ENCODE measurements at regions not wholly inside any gene's neighbourhood (a gene's known extent, or its start where the extent isn't known, plus 50 kb on each side); places are given as distances from the start of the nearest gene placed in this dataset.

GRCh38 chr2:64228126-64228678 lies 84.0 kb upstream of the PELI1 start:
- TF ChIP-seq, protein P1, sequence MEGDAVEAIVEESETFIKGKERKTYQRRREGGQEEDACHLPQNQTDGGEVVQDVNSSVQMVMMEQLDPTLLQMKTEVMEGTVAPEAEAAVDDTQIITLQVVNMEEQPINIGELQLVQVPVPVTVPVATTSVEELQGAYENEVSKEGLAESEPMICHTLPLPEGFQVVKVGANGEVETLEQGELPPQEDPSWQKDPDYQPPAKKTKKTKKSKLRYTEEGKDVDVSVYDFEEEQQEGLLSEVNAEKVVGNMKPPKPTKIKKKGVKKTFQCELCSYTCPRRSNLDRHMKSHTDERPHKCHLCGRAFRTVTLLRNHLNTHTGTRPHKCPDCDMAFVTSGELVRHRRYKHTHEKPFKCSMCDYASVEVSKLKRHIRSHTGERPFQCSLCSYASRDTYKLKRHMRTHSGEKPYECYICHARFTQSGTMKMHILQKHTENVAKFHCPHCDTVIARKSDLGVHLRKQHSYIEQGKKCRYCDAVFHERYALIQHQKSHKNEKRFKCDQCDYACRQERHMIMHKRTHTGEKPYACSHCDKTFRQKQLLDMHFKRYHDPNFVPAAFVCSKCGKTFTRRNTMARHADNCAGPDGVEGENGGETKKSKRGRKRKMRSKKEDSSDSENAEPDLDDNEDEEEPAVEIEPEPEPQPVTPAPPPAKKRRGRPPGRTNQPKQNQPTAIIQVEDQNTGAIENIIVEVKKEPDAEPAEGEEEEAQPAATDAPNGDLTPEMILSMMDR (conservative IDR thresholded peaks at IDR 0.05): no peak
- H3K27me3 Mint-ChIP-seq (ENCODE audit: low read depth): no peaks in the 10 kb centered on the region
- H3K9me3 Mint-ChIP-seq: no peaks in the 10 kb centered on the region
- peak overlapping the region; percentile 83 for H3K4me3 Mint-ChIP-seq
- H3K4me1 Mint-ChIP-seq: peaks cover 42% of the 10 kb centered on the region
- no peaks in the 10 kb centered on the region for H3K36me3 Mint-ChIP-seq (ENCODE audit: low read depth)
- H3K27ac Mint-ChIP-seq (ENCODE audit: unreplicated experiment): peak overlapping the region; percentile 98
- peak; percentile 82 for DNase-seq (ENCODE audit: low read depth, low spot score)

DNA sequence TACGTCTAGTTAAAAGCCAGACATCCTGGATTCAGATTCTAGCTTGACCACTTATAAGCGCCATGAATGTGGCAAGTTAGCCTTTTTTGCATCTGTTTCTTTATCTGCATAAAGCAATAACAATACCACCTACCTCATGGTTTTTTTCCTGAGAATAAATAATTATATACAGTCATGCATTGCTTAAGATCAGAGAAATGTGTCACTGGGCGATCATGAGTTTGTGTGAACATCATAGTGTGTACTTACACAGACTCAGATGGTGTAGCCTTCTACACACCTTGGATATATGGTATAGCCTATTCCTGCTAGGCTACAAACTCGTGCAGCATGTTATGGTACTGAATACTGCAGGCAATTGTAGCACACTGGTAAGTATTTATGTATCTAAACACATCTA lies 84.7 kb upstream of the PELI1 start:
- Mint-ChIP-seq H3K9me3 (no peaks in the 10 kb centered on the region), H3K36me3 (ENCODE audit: low read depth) (no peaks in the 10 kb centered on the region), H3K4me1 (peaks cover 39% of the 10 kb centered on the region), H3K4me3 (peak overlapping the region; percentile 83), H3K27ac (ENCODE audit: unreplicated experiment) (peak overlapping the region; percentile 98), H3K27me3 (ENCODE audit: low read depth) (no peaks in the 10 kb centered on the region)
- DNase-seq (ENCODE audit: low read depth, low spot score): no peak
- TF ChIP-seq, protein P1 (conservative IDR thresholded peaks at IDR 0.05): no peak

- TF ChIP-seq, protein P1 (conservative IDR thresholded peaks at IDR 0.05): no peak
- Mint-ChIP-seq H3K4me1 (peaks cover 42% of the 10 kb centered on the region), H3K9me3 (peaks cover 3% of the 10 kb centered on the region), H3K4me3 (no peak overlapping the region), H3K36me3 (ENCODE audit: low read depth) (peaks cover 3% of the 10 kb centered on the region), H3K27ac (ENCODE audit: unreplicated experiment) (no peak overlapping the region), H3K27me3 (ENCODE audit: low read depth) (no peaks in the 10 kb centered on the region)
- DNase-seq (ENCODE audit: low read depth, low spot score): no peak
Observed at GRCh38 chr2:64230540-64230939, 86.3 kb upstream of the PELI1 start.

DNA sequence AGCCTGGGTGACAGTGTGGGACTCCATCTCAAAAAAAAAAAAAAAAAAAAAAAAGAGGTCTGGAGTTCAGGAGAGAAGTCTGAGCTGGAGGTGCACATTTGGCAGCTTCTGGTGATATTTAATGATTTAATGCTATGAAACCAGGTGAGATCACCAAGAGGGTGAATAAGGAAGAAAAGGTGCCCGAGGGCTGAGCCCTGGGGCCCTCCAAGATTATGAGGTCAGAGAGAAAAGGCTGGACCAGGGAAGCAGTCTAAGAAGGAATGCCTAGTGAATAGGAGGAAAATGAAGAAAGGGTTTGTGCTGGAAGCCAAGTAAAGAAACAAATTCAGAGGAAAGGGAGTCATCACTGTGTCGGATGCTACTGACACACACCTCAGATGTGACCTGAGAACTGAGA lies 88.0 kb upstream of the PELI1 start:
- TF ChIP-seq, protein P1 (conservative IDR thresholded peaks at IDR 0.05): no peak
- no peaks in the 10 kb centered on the region for H3K27me3 Mint-ChIP-seq (ENCODE audit: low read depth)
- peaks cover 40% of the 10 kb centered on the region for H3K4me1 Mint-ChIP-seq
- no peak overlapping the region for H3K4me3 Mint-ChIP-seq
- no peak overlapping the region for H3K27ac Mint-ChIP-seq (ENCODE audit: unreplicated experiment)
- H3K36me3 Mint-ChIP-seq (ENCODE audit: low read depth): peaks cover 5% of the 10 kb centered on the region
- no peak for DNase-seq (ENCODE audit: low read depth, low spot score)
- peaks cover 6% of the 10 kb centered on the region for H3K9me3 Mint-ChIP-seq

- H3K4me1 Mint-ChIP-seq: peaks cover 33% of the 10 kb centered on the region
- H3K27ac Mint-ChIP-seq (ENCODE audit: unreplicated experiment): no peak overlapping the region
- H3K27me3 Mint-ChIP-seq (ENCODE audit: low read depth): no peaks in the 10 kb centered on the region
- TF ChIP-seq, protein P1 (conservative IDR thresholded peaks at IDR 0.05): no peak
- no peak overlapping the region for H3K4me3 Mint-ChIP-seq
- peaks cover 6% of the 10 kb centered on the region for H3K9me3 Mint-ChIP-seq
- no peak for DNase-seq (ENCODE audit: low read depth, low spot score)
- peaks cover 5% of the 10 kb centered on the region for H3K36me3 Mint-ChIP-seq (ENCODE audit: low read depth)
Observed at GRCh38 chr2:64233376-64233922, 89.2 kb upstream of the PELI1 start.
